Activated T-helper 1 cell treated with Interleukin-2 at 50 U/mL for 16 hours (primary cell): ENCODE measurements at regions not wholly inside any gene's neighbourhood (a gene's known extent, or its start where the extent isn't known, plus 50 kb on each side); places are given as distances from the start of the nearest gene placed in this dataset.

ENCODE experiments used
- DNase-seq: peaks from one replicate; pipeline ENCODE4 v3.0.0-alpha.2; 2020; ENCODE audit warnings: low read depth

GRCh38 chr9:118751848-118752223, 617.4 kb downstream of the BRINP1 start:
- no peak for DNase-seq

DNA sequence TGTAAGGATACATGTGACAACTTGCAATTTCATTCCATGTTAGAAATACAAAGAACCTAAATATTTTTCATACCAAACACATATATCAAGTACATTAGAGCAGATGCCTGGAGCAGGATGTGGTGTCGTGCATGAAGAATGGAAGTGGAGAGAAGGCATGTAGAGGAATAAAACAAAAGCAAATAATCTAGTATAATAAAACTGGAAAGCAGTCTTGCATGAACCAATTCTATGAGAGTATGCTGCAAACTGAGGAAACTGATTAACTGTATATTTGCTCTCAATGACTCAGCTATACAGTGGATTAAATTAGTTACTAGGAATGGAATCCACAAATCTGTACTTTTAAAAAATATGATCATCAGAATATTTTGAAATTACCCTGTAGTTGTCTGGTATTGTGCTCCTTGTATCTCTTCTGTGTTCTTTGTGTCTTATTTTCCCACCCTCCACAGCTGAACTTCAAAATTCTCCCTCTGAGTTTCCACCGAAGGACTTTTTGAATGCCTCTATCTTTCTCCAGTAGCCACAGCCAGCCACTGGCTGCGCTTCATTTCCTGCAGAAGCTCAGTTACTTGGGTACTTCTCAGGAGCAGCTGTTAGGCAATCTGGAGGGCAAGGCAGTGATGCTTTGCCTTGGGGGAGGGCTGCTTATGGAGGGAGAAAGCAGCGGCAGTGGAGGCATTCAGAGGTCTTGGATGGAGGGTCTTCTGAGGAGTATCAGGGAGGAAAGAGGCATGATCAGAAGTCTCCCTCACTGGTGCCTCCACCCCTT, 608.0 kb downstream of the BRINP1 start:
- no peak for DNase-seq

DNA sequence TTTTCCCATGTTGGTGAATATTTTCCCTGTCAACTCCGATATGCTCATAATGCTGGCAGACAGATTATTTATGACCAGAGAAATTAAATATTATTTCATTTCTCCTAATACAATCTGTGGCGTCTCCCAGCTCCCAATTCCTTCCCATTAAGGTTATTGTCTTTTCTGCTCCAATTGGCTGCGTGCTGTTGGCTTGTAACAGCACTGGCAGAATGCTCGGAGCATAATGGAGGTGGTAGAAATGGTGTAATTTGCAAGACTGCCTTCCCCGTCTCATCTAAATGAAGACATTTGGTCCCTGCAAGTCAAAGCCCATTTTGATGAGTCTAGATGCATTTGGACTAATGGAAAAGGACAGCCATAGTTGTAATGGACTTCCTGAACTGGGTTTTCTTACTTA, 601.7 kb downstream of the BRINP1 start:
- DNase-seq: no peak

DNA sequence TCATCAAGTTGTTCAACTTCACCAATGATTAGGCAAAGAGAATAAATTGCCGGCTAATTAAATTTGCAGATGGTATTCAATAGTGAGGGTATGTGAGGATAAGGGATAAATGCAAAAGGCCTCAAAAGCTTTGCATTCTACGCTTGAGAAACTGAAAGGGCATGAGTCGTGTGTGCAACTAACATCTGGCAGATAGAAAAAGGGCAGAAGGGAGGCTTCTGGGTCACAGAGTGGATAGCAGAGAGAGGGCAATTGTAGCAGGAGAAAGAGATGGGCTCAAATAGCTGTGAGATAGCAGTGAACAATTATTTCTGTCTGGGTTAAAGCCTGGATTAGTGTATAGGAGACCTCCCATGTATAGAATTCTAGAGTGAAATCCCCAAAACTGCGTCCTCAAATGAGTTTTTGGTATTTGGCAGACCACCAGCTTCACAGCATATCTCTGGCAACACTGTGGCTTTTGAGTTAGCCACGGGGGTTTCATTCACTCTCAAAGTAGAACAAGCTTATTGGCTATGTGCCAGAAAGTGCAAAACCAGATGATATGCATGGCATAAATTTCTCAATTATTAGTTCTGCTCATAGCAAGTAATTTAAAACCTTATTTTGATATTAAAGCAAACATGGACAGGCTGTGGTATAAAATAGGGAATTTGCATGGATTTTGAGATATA, 586.3 kb downstream of the BRINP1 start:
- no peak for DNase-seq

DNA sequence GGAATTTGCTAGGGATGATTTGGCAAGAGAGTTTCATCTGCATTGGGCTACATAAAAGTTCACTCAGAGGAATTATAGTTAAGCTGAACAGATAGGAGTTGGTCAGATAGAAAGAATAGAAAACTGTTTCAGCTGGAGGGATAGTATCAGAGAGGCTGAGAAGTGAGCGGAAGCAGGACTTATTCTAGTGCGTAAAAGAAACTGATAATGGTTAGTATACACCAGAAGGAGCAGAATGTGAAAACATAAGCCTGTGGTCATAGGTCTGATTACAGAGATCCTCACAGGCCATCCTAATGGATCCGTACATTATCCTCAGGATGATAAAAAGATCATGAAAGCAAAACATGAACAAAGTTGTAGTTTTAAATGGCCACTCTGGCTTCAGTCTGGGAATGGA, 585.2 kb downstream of the BRINP1 start:
- DNase-seq: no peak

DNA sequence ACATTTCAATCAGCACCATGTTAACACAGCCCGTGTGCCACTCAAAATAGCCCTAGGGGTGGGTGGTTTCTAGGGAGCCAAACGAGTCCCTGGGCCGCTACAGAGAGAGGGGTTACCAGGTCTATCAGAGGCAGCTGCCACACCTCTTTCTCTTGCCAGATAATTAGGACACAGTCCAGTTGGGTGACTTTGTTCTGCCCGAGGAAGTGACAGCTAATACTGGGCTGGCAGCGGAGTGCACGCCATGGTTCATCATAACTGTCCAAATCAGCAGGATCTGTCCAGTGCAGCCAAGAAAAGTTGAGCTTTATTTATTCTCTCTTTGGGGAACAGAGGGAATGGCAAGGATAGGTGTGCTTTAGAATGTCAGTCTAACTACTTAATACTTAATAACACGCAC, 583.8 kb downstream of the BRINP1 start:
- DNase-seq: no peak

GRCh38 chr9:118786877-118787276, 582.4 kb downstream of the BRINP1 start:
- DNase-seq: no peak

DNA sequence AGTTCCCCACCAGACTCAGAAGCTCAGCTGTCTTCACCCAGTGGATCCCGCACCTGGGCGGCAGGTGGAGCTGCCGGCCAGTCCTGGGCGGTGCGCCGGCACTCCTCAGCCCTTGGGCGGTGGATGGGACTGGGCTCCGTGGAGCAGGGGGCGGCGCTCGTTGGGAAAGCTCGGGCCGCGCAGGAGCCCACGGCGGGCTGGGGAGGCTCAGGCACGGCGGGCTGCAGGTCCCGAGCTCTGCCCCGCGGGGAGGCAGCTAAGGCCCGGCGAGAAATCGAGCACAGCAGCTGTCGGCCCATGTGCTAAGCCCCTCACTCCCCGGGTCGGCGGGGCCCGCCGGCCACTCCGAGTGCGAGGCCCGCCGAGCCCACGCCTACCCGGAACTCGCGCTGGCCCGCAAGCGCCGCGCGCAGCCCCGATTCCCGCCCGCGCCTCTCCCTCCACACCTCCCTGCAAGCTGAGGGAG, 560.0 kb downstream of the BRINP1 start:
- no peak for DNase-seq

- no peak for DNase-seq
Observed at GRCh38 chr9:118829334-118829733, 539.9 kb downstream of the BRINP1 start.

GRCh38 chr9:118832371-118832770, 536.9 kb downstream of the BRINP1 start:
- DNase-seq: no peak

DNA sequence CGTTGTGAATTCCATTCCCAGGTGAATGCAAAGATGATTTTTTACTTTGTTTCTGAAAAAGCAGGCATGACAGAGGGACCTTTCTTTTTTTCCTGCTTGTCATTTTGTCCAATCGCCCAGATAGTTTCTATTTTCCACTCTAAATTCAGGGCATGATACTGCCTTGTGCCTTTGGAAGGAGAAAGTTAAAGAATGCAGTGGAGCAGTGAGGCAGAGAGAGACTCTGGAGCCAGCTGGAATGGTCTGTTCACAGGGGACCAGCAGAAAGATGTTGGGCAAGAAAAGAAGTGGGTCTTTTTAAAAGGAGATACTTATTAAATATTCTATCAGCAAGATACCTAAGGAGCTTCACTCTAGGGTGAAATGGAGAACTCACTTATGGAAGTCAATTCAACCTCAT, 532.3 kb downstream of the BRINP1 start:
- no peak for DNase-seq

GRCh38 chr9:118871531-118871930, 497.7 kb downstream of the BRINP1 start:
- no peak for DNase-seq

- no peak for DNase-seq
Observed at GRCh38 chr9:118882684-118883083, 486.6 kb downstream of the BRINP1 start.

- DNase-seq: no peak
Observed at GRCh38 chr9:118883411-118883810, 485.8 kb downstream of the BRINP1 start.

DNA sequence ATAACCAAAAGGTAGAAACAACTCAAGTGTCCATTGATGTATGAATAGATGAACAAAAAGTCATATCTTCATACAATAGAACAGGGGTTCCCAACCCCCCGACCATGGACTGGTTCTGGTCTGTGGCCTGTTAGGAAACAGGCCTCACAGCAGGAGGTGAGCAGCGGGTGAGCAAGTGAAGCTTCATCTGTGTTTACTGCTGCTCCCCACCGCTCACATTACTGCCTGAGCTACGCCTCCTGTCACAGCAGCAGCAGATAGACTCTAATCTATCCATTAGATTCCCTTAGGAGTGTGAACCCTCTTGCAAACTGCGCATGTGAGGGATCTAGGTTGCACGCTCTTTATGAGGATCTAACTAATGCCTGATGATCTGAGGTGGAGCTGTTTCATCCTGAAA, 478.0 kb downstream of the BRINP1 start:
- DNase-seq: no peak

DNA sequence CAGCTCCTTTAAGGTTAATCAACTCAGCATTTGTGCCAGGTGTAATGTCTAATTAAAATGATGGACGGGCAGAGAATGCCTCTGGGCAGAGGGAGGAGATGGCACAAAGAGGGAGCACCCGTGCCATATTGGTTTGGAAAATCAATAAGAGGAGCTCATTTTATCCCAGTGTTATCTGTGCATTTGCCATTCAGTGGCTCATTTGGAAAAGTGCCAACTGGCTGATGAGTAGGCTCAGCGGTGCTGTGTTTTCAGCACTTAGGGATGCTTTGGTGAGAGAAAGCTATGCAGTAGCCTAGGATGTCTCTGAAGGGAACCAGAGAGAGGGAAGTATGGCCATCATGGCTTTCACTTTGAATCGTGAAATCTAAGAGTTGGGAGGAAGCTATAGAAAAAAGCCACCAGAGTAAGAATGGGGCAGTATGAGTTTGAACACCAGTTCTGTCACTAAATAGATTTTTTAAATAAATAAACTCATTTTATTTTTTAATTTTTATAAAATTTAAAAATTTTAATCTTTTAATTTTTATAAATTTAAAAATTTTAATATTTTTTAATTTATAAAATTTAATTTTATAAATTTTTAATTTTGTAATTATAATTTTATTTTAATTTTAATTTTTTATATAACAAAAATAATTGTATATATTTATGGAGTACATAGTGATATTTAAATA, 472.8 kb downstream of the BRINP1 start:
- DNase-seq: no peak

GRCh38 chr9:118918180-118918579, 451.1 kb downstream of the BRINP1 start:
- no peak for DNase-seq

- no peak for DNase-seq
Observed at GRCh38 chr9:118928722-118929121, 440.5 kb downstream of the BRINP1 start.

- DNase-seq: no peak
Observed at GRCh38 chr9:118929287-118929686, 439.9 kb downstream of the BRINP1 start.

- no peak for DNase-seq
Observed at GRCh38 chr9:118931941-118932340, 437.3 kb downstream of the BRINP1 start.

DNA sequence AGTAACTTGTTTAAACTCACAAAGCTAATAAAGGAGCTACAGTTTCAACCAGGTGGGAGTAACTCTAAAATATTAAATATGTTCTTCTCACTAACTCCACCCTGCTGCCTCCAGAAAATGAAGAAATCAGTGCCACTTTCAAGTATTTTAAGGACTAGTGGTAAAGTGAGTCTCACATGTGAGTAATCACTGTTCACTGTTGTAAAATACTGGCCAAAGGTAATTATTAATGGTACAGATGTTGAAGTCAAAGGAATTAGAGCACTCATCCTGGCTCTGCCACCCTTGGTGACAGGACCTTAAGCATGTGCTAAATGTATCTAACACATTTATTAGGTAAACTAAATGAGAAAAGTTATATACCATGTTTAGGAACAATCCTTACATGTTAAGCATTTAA, 430.7 kb downstream of the BRINP1 start:
- DNase-seq: no peak

GRCh38 chr9:118940473-118940872, 428.8 kb downstream of the BRINP1 start:
- no peak for DNase-seq

- DNase-seq: no peak
Observed at GRCh38 chr9:118946669-118947068, 422.6 kb downstream of the BRINP1 start.
